ENCODE measurements at regions not wholly inside any gene's neighbourhood (a gene's known extent, or its start where the extent isn't known, plus 50 kb on each side); places are given as distances from the start of the nearest gene placed in this dataset.

GRCh38 chr20:11573507-11573906 is 344.2 kb upstream of the BTBD3 start:
- no peak for DNase-seq (ENCODE audit: low read depth, low spot score)
- POLR2A ChIA-PET, result no interaction called here
- no peak for ATAC-seq
- Histone ChIP-seq H3K9me2 (ENCODE audit: insufficient read depth) (no peaks in the 10 kb centered on the region), H3K9me3 (ENCODE audit: control insufficient read depth in 1 of 2, insufficient read depth in 1 of 2, low read depth in 1 of 2, low read length in 2 of 2) (no peaks in the 10 kb centered on the region), H3K36me3 (ENCODE audit: control insufficient read depth in 1 of 2, insufficient read depth in 2 of 2, low read length in 2 of 2) (no peaks in the 10 kb centered on the region), H3K79me2 (ENCODE audit: insufficient read depth, low read length) (no peaks in the 10 kb centered on the region), H2AFZ (ENCODE audit: low read depth, low read length, poor library complexity, severe bottlenecking) (no peak overlapping the region), H3K27ac (ENCODE audit: low read depth, low read length) (no peak overlapping the region), H3K4me2 (ENCODE audit: low read length) (no peak overlapping the region), H4K20me1 (ENCODE audit: insufficient read depth) (no peaks in the 10 kb centered on the region; the same call in 1 of the 2 replicates), H3K9ac (ENCODE audit: low read length) (no peak overlapping the region), H3K27me3 (ENCODE audit: insufficient read depth, low read length) (peaks cover 6% of the 10 kb centered on the region; the same call in 1 of the 2 replicates), H3K4me3 (replicated peaks in 1 of 2; ENCODE audit: low read depth in 1 of 2, low read length in 2 of 2) (no peak overlapping the region), H3K4me1 (ENCODE audit: control insufficient read depth in 1 of 2, insufficient read depth in 2 of 2, low read length in 2 of 2) (no peaks in the 10 kb centered on the region)
- TF ChIP-seq POLR2A (IDR thresholded peaks at IDR 0.05; ENCODE audit: borderline replicate concordance, extremely low read depth, insufficient read depth, insufficient read length) (no peak), ZBTB33 (IDR thresholded peaks at IDR 0.05; ENCODE audit: extremely low read depth, insufficient replicate concordance, low read length) (no peak), RAD21 (IDR thresholded peaks at IDR 0.05; ENCODE audit: low read depth) (no peak), SIN3A (IDR thresholded peaks at IDR 0.05; ENCODE audit: low read depth) (no peak), EZH2 (IDR thresholded peaks at IDR 0.05) (no peak), ZFX (IDR thresholded peaks at IDR 0.05) (no peak), TCF7L2 (IDR thresholded peaks at IDR 0.05; ENCODE audit: borderline replicate concordance, extremely low read depth, insufficient read depth, insufficient read length) (no peak), FOSL1 (IDR thresholded peaks at IDR 0.05; ENCODE audit: low read depth) (no peak), CBX3 (IDR thresholded peaks at IDR 0.05; ENCODE audit: low read depth) (no peak), YY1 (IDR thresholded peaks at IDR 0.05; ENCODE audit: extremely low read depth, insufficient replicate concordance, low read depth, low read length) (no peak), REST (IDR thresholded peaks at IDR 0.05; ENCODE audit: low read depth) (no peak), EGR1 (IDR thresholded peaks at IDR 0.05; ENCODE audit: low read depth) (no peak), MAX (IDR thresholded peaks at IDR 0.05) (no peak)
- CTCF ChIA-PET, result no interaction called here
- intact Hi-C loops (cut with micrococcal nuclease), result no loop called here
- no TSS peak for BruUV-seq (replicated peaks)
- RAD21 ChIA-PET (ENCODE audit: low non-redundant PET in 1 of 2, low total read pairs in 2 of 2, uncharacterized antibody in 2 of 2, unreplicated experiment in 2 of 2), result no interaction called here
